Cardiac fibroblast (primary cell): ENCODE measurements at regions not wholly inside any gene's neighbourhood (a gene's known extent, or its start where the extent isn't known, plus 50 kb on each side); places are given as distances from the start of the nearest gene placed in this dataset.
A peak's percentile ranks its signal among the peaks of the same experiment; 100 is the strongest.

Source experiments
- DNase-seq, 2 donors: peaks; one replicate each; pipeline versions ENCODE4 v3.0.0 to v3.0.0-alpha.2; 2010; ENCODE audit warnings: low read depth in 2 of 2
- H3K4me3 ChIP-seq, 2 donors: replicated peaks in 1 of 2; 1 replicate in 1 of 2; 2 replicates in 1 of 2; pipeline ENCODE4 v1.5.1; 2011; ENCODE audit warnings: low read depth in 2 of 2, low read length in 2 of 2, mild to moderate bottlenecking in 2 of 2, moderate library complexity in 1 of 2
- TF ChIP-seq, protein P1 (sequence below): IDR thresholded peaks from one replicate; pipeline ENCODE4 v1.5.1; 2011; ENCODE audit warnings: low read depth, mild to moderate bottlenecking, low read length, inconsistent platforms

DNA sequence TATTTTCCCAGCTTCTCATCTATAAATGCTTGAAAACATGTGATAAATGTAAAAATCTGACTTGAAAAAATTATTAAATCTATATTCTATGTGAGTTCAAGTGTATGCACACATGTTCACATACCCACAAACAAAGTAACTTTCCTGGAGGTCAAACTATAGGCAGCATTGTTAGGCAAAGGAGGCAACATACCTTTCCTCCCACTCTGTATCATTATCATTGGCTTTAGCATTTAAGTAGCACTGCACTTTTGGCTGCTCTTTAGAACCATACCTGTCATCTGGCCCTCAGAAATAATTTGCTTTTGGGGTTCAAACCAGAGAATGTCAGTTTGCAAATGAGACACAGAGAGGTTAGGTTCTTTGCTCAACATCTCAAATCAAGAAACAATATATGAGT, 102.4 kb upstream of the CCDC196 start:
- H3K4me3 ChIP-seq: no peak overlapping the region
- TF ChIP-seq, protein P1, sequence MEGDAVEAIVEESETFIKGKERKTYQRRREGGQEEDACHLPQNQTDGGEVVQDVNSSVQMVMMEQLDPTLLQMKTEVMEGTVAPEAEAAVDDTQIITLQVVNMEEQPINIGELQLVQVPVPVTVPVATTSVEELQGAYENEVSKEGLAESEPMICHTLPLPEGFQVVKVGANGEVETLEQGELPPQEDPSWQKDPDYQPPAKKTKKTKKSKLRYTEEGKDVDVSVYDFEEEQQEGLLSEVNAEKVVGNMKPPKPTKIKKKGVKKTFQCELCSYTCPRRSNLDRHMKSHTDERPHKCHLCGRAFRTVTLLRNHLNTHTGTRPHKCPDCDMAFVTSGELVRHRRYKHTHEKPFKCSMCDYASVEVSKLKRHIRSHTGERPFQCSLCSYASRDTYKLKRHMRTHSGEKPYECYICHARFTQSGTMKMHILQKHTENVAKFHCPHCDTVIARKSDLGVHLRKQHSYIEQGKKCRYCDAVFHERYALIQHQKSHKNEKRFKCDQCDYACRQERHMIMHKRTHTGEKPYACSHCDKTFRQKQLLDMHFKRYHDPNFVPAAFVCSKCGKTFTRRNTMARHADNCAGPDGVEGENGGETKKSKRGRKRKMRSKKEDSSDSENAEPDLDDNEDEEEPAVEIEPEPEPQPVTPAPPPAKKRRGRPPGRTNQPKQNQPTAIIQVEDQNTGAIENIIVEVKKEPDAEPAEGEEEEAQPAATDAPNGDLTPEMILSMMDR: no peak
- no peak for DNase-seq

DNA sequence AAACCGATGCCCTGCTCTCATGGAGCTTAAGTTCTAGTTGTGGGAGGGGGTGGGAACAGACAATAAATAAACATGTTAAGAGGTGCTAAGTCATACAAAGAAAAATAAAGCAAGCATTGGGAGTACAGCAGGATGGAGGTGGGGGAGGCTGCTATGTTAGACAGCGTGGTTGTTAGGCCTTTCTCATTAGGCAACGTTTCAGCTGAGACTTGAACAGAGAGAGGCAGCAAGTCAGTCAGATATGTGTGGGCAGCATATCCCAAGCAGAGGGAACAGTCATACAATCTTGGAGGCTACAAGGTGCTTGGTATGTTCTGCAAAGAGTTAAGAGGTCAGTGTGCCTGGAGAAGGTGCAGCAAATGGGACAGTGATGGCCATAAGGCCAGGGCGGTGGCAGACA, 97.7 kb upstream of the CCDC196 start:
- no peak for DNase-seq
- no peak overlapping the region for H3K4me3 ChIP-seq
- TF ChIP-seq, protein P1: no peak

DNA sequence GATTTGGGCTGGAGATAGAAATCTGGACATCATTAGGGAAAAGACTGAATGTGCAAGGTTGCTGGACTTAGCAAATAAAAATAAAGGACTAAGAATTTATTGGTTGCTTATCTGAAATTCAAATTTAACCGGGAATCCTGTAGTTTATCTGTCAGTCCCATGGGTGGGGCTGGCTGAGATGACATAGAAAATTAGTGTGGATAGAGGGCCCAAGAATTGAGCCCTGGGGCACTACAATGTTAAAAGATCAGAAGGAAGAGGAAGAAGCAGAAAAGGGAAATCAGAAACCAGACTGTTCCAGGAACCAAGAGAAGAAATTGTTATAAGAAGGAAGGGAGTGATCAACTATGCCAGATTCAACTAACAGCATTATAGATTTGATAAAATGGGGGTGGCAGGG, 96.7 kb upstream of the CCDC196 start:
- H3K4me3 ChIP-seq: no peak overlapping the region
- no peak for DNase-seq
- TF ChIP-seq, protein P1: no peak

DNA sequence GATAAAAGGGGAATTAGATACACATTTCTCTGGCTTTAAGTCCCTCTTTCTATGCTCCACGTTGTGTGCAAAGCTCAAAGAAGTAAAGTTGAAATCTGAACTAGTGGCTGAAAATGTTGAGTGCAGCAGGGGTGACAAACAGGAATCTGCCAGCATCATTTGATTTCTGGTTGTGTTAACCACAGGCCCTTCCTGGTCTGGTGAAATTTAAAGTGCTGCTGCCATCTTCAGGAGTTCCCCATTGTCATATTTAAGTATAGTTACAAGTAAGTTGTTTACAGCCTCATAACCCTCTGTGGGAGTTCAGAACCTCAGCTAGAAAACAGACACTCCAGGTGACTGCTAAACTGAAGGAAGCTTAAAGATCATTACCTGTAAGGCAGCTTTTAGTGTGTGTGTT, 90.9 kb upstream of the CCDC196 start:
- DNase-seq: no peak
- TF ChIP-seq, protein P1: no peak
- no peak overlapping the region for H3K4me3 ChIP-seq

DNA sequence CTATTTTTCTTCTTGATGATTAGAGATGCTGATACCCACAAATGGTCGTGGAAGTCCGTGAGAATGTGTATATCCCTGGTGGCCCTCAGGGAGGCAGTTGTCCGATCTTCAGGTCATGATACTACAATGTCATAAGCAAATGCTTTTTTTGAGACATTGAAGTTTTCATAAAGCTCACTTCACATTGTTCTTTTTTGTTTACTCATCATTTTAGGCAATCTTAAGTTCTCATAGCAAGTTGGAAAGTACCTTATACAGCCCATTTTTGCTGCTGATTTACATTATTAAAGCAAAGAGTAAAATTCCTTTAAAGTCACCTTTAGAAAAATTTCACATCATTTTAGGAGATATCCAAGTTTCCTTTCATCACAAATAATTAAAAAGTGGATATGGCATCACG, 90.0 kb upstream of the CCDC196 start:
- TF ChIP-seq, protein P1: no peak
- no peak for DNase-seq
- no peak overlapping the region for H3K4me3 ChIP-seq

DNA sequence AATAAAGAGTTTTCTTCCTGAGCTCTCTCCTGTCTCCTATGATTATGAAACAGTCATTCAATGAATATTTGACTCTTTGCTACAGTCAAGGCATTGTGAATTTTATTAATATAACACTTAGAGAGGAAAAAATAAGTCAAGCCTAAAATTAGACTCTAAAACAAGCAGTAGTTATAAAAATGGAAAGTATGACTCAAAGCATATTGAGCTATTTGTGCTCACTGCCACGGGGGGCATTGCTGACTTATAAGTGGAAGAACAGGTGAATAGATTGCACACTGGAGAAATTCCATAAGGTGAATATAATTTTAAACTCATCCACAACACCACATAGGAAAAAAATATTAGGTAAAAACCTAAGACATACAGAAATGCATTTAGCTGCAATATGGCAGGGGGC, 87.7 kb upstream of the CCDC196 start:
- no peak for DNase-seq
- H3K4me3 ChIP-seq: no peak overlapping the region
- TF ChIP-seq, protein P1: no peak

DNA sequence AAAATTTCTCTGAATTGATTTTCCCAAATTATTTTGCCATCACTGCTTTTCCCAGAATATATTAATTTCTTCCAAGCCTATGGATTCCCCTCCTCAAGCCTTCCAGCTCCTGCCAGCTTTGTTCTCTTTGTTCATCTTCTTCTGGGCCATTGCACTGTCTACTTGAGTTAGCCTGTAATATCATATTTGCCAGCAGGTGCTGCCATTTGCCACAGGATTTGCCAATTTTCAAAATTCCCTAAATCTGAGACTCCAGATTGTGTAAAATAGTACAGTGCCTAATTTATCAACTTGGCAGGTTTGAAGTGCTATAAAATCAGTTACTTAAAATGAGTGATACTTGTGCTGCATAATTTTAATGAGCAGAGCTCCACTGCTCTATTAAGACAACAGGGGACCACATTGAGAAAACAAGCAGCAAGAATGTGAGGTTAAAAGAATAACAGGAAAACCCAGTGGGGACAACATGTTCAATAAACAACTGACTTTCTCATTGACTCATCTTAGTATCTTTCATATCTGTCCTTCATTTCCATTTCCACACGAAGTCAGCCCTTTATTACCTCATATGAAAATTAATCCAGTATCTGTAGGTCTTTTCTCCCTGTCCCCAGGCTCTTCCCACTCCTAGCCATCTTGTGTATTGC, 84.6 kb upstream of the CCDC196 start:
- TF ChIP-seq, protein P1: peak; percentile 57
- DNase-seq: peak; percentile 25 to 37
- H3K4me3 ChIP-seq: no peak overlapping the region
